Heart right ventricle (tissue), 16 donors: ENCODE measurements at regions not wholly inside any gene's neighbourhood (a gene's known extent, or its start where the extent isn't known, plus 50 kb on each side); places are given as distances from the start of the nearest gene placed in this dataset.

Experiments used
- ATAC-seq, 8 donors: fragments of 200-7000 bp; cut with Tn5 transposase; one replicate each; pipeline ENCODE4 v1.9.1; 2020; ENCODE audit warnings: mild to moderate bottlenecking in 8 of 8, moderate library complexity in 8 of 8, moderate number of reproducible peaks in 1 of 8
- DNase-seq, 2 donors: peaks; one replicate each; pipeline ENCODE4 v3.0.0-alpha.2; 2020
- H3K27ac ChIP-seq, 10 donors: fragments of 200-600 bp; sonication (generic) in 2 of 10; one replicate each; pipeline versions ENCODE4 v1.5.0 to v1.8.0; 2020 to 2022; ENCODE audit warnings: mild to moderate bottlenecking in 3 of 10
- H3K27me3 ChIP-seq, 7 donors: fragments of 200-600 bp; one replicate each; pipeline ENCODE4 v1.8.0; 2021 to 2022; ENCODE audit warnings: mild to moderate bottlenecking in 2 of 7
- H3K36me3 ChIP-seq, 9 donors: fragments of 200-600 bp; sonication (generic) in 1 of 9; one replicate each; pipeline versions ENCODE4 v1.5.0 to v1.8.0; 2020 to 2022; ENCODE audit warnings: mild to moderate bottlenecking in 2 of 9
- H3K4me1 ChIP-seq, 9 donors: fragments of 200-600 bp; sonication (generic) in 1 of 9; one replicate each; pipeline versions ENCODE4 v1.5.0 to v1.8.0; 2020 to 2022; ENCODE audit warnings: mild to moderate bottlenecking in 4 of 9
- H3K4me3 ChIP-seq, 10 donors: fragments of 200-600 bp; sonication (generic) in 2 of 10; one replicate each; pipeline versions ENCODE4 v1.5.0 to v1.8.0; 2020 to 2022; ENCODE audit warnings: mild to moderate bottlenecking in 7 of 10, moderate library complexity in 2 of 10
- H3K9me3 ChIP-seq, 11 donors: fragments of 200-600 bp in 10 of 11; sonication (generic) in 2 of 11; one replicate each; pipeline versions ENCODE4 v1.5.0 to v1.8.0; 2013 to 2022; ENCODE audit warnings: mild to moderate bottlenecking in 2 of 11, control low read depth in 1 of 11, moderate library complexity in 1 of 11
- CTCF ChIP-seq, 9 donors: fragments of 200-600 bp; sonication (generic) in 2 of 9; IDR thresholded peaks; one replicate each; pipeline versions ENCODE4 v1.5.0 to v1.8.0; 2021 to 2022; ENCODE audit warnings: antibody characterized with exemption in 9 of 9, mild to moderate bottlenecking in 5 of 9, moderate library complexity in 1 of 9
- WGBS, 2 donors: extraction: QIAGEN DNeasy Blood & Tissue Kit; methylation state at CpG; one replicate each; pipeline ENCODE4 v1.1.7; 2013; ENCODE audit warnings: inconsistent platforms in 1 of 2; 5-methylcytosine and 5-hydroxymethylcytosine counted together
- intact Hi-C, 10 donors: fragments of 100-400 bp; cut with DNase I; formaldehyde crosslinking; loops; one replicate each; pipeline versions ENCODE4 v1.11.1 to v1.14.2; 2022
- donor health status: Arrhythmogenic right ventricular cardiomyopathy.
- donor health status: ischemic (EF 13 %, LVEDD 7.1; RV severe dilation, severe dysfunction).
- donor health status: healthy with polysubstance abuse.
- donor health status: DM: no; HTN: yes; CAD: no.
- donor health status: DM: no; HTN: no; CAD: no.
- donor health status: ischemic (EF 25% LVEDD 6.9; RV normal size, moderate dysfunction).
- donor health status: ischemic (EF 25% LVEDD 5.7; RV mildly dilated, moderate dysfunction).
- donor health status: healthy.
- donor health status: DM: yes; HTN: yes; CAD: no.
- donor health status: Ischemic cardiomyopathy.
- donor health status: ischemic (EF 35%, LVEDD 5.7; RV mildly dilated, moderate dysfunction).
- donor health status: nonischemic (EF 11% LVEDD 7.7; RV severe dilation, severe dysfunction).
- donor health status: DM: yes; HTN: yes; CAD: no.
- donor health status: PGD.
- donor health status: ischemic (EF 29% LVEDD 5.4; RV normal size, mild dysfunction).
- donor health status: nonischemic (EF 23%, LVEDD 6.1; RV moderate dilation, normal function).

- Histone ChIP-seq H3K27ac (no peak overlapping the region), H3K4me3 (no peak overlapping the region), H3K4me1 (no peaks in the 10 kb centered on the region), H3K9me3 (no peaks in the 10 kb centered on the region), H3K36me3 (no peaks in the 10 kb centered on the region), H3K27me3 (peaks cover 0 to 9% (median 0%) of the 10 kb centered on the region in 7 donors)
- 56 to 77% methylated on average over 3 of the region's 3 CpGs for WGBS, 2 donors
- no peak for TF ChIP-seq CTCF (IDR thresholded peaks at IDR 0.05)
- ATAC-seq (no peak), DNase-seq (no peak)
- intact Hi-C loops: no loop called here
Measured at GRCh38 chr6:1479601-1480221, 90.3 kb downstream of the FOXF2 start.

- Histone ChIP-seq H3K9me3 (no peaks in the 10 kb centered on the region), H3K36me3 (no peaks in the 10 kb centered on the region), H3K27me3 (peaks cover 0 to 9% (median 0%) of the 10 kb centered on the region in 7 donors), H3K27ac (no peak overlapping the region), H3K4me3 (no peak overlapping the region), H3K4me1 (no peaks in the 10 kb centered on the region)
- ATAC-seq: no peak
- no peak for TF ChIP-seq CTCF (IDR thresholded peaks at IDR 0.05)
- WGBS, 2 donors: 63 to 67% methylated on average over 1 of the region's 1 CpG
- DNase-seq: no peak
- intact Hi-C loops: no loop called here
Measured at GRCh38 chr6:1481286-1481685, 91.9 kb downstream of the FOXF2 start.

GRCh38 chr6:1482381-1483166 lies 93.2 kb downstream of the FOXF2 start:
- no peak for TF ChIP-seq CTCF (IDR thresholded peaks at IDR 0.05)
- WGBS, 2 donors: 84 to 89% methylated on average over 9 of the region's 9 CpGs
- ATAC-seq (no peak), DNase-seq (no peak)
- intact Hi-C loops: no loop called here
- H3K4me3 ChIP-seq: no peak overlapping the region
- H3K27me3 ChIP-seq: peaks cover 0 to 9% (median 0%) of the 10 kb centered on the region in 7 donors
- no peaks in the 10 kb centered on the region for H3K4me1 ChIP-seq
- no peaks in the 10 kb centered on the region for H3K9me3 ChIP-seq
- H3K36me3 ChIP-seq: no peaks in the 10 kb centered on the region
- no peak overlapping the region for H3K27ac ChIP-seq

- no peaks in the 10 kb centered on the region for H3K36me3 ChIP-seq
- no peaks in the 10 kb centered on the region for H3K9me3 ChIP-seq
- H3K4me3 ChIP-seq: no peak overlapping the region
- no peaks in the 10 kb centered on the region for H3K4me1 ChIP-seq
- 84 to 85% methylated on average over 5 of the region's 5 CpGs for WGBS, 2 donors
- ATAC-seq (no peak), DNase-seq (no peak)
- H3K27me3 ChIP-seq: peaks cover 0 to 9% (median 0%) of the 10 kb centered on the region in 7 donors
- TF ChIP-seq CTCF (IDR thresholded peaks at IDR 0.05): no peak
- intact Hi-C loops: no loop called here
- no peak overlapping the region for H3K27ac ChIP-seq
Measured at GRCh38 chr6:1485678-1486077, 96.3 kb downstream of the FOXF2 start.
